LNCaP clone FGC (cell line): ENCODE measurements at regions not wholly inside any gene's neighbourhood (a gene's known extent, or its start where the extent isn't known, plus 50 kb on each side); places are given as distances from the start of the nearest gene placed in this dataset.

ENCODE experiments used
- DNase-seq: peaks from one replicate; pipeline ENCODE4 v3.0.0-alpha.2; 2011; ENCODE audit warnings: low read depth
- H3K4me3 ChIP-seq: 2 replicates; pipeline ENCODE4 v1.5.1; 2011; ENCODE audit warnings: mild to moderate bottlenecking, low read depth, low read length, control low read depth
- CTCF ChIP-seq: IDR thresholded peaks from 2 replicates; pipeline ENCODE4 v1.5.1; 2012; ENCODE audit warnings: mild to moderate bottlenecking; ENCODE audit not compliant: control insufficient read depth, insufficient read depth; ENCODE audit errors: extremely low read depth

GRCh38 chr14:36021591-36022320 is 154.8 kb downstream of the PTCSC3 start:
- no peak for TF ChIP-seq CTCF
- no peak overlapping the region for H3K4me3 ChIP-seq

GRCh38 chr14:36021030-36021422 is 155.5 kb downstream of the PTCSC3 start:
- no peak for DNase-seq
- TF ChIP-seq CTCF: no peak
- H3K4me3 ChIP-seq: no peak overlapping the region

More at GRCh38 chr14:36021591-36022320, 154.8 kb downstream of the PTCSC3 start:
- DNase-seq: no peak

GRCh38 chr14:36020120-36021029 is 156.1 kb downstream of the PTCSC3 start:
- DNase-seq: no peak
- TF ChIP-seq CTCF: no peak
- no peak overlapping the region for H3K4me3 ChIP-seq

- TF ChIP-seq CTCF: no peak
- H3K4me3 ChIP-seq: no peak overlapping the region
- DNase-seq: no peak
Observed at GRCh38 chr14:36019126-36019525, 157.4 kb downstream of the PTCSC3 start.

- DNase-seq: no peak
- TF ChIP-seq CTCF: no peak
- H3K4me3 ChIP-seq: no peak overlapping the region
Observed at GRCh38 chr14:36014236-36014635, 162.3 kb downstream of the PTCSC3 start.

- no peak for TF ChIP-seq CTCF
- H3K4me3 ChIP-seq: no peak overlapping the region
Observed at GRCh38 chr14:36013483-36013882, 163.0 kb downstream of the PTCSC3 start.

GRCh38 chr14:36012621-36013020 is 163.9 kb downstream of the PTCSC3 start:
- no peak for DNase-seq
- TF ChIP-seq CTCF: no peak

More at GRCh38 chr14:36013483-36013882, 163.0 kb downstream of the PTCSC3 start:
- DNase-seq: no peak

More at GRCh38 chr14:36012621-36013020, 163.9 kb downstream of the PTCSC3 start:
- no peak overlapping the region for H3K4me3 ChIP-seq
